ENCODE measurements at regions not wholly inside any gene's neighbourhood (a gene's known extent, or its start where the extent isn't known, plus 50 kb on each side); places are given as distances from the start of the nearest gene placed in this dataset.

DNA sequence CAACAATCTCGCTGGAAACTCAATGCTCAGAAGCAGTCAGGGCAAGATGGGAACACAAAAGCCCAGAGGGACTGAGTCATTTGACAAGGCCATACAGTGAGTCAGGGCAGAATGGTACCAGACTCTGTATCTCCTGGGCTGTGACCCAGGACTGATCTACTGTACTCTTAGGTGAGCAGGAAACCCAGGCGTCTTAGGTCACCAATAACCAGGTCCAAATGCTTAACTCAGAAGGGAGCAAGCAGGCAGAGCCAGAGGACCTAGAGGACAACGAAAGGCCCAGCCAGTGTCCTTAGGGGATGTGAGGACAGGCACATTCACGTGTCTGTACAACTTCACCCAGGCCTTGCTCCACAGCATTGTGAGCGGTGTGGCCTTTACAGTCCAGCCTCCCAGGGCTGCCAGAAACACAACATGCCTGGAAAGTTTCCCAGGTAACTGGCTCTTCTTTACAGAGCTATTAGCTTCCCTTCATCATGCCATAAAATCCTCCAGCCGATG lies 69.9 kb downstream of the ARL6IP4 start:
- TF ChIP-seq, protein P1, sequence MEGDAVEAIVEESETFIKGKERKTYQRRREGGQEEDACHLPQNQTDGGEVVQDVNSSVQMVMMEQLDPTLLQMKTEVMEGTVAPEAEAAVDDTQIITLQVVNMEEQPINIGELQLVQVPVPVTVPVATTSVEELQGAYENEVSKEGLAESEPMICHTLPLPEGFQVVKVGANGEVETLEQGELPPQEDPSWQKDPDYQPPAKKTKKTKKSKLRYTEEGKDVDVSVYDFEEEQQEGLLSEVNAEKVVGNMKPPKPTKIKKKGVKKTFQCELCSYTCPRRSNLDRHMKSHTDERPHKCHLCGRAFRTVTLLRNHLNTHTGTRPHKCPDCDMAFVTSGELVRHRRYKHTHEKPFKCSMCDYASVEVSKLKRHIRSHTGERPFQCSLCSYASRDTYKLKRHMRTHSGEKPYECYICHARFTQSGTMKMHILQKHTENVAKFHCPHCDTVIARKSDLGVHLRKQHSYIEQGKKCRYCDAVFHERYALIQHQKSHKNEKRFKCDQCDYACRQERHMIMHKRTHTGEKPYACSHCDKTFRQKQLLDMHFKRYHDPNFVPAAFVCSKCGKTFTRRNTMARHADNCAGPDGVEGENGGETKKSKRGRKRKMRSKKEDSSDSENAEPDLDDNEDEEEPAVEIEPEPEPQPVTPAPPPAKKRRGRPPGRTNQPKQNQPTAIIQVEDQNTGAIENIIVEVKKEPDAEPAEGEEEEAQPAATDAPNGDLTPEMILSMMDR (conservative IDR thresholded peaks at IDR 0.05; ENCODE audit: low read depth, low read length): no peak
- no peak for TF ChIP-seq EZH2 (IDR thresholded peaks at IDR 0.05; ENCODE audit: low read length, unreplicated experiment)

Data from PC-3 (cell line).